CD1c-positive myeloid dendritic cell (primary cell): ENCODE measurements at regions not wholly inside any gene's neighbourhood (a gene's known extent, or its start where the extent isn't known, plus 50 kb on each side); places are given as distances from the start of the nearest gene placed in this dataset.

Experiments
- DNase-seq: peaks from one replicate; pipeline ENCODE4 v3.0.0-alpha.2; 2016; ENCODE audit errors: extremely low spot score

DNA sequence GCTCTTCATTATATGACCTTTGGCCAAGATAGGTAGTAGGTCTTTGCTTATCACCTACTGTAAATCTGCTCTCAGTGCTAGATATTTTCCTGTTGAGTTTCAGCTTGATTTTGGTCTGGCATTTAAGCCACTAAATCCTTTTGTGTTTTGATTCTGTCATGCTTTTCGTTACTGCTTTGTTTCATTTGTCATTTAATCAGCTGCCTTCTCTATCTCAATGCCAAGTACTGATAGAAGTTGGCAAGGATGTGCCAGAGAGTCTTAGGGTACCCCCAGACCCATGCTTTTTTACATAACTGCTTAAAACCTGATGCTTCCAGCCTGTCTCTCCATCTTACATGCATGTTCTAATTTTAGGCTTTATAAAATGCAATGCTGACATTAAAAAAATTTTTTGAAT, 300.1 kb upstream of the SASH1 start:
- DNase-seq, result no peak

DNA sequence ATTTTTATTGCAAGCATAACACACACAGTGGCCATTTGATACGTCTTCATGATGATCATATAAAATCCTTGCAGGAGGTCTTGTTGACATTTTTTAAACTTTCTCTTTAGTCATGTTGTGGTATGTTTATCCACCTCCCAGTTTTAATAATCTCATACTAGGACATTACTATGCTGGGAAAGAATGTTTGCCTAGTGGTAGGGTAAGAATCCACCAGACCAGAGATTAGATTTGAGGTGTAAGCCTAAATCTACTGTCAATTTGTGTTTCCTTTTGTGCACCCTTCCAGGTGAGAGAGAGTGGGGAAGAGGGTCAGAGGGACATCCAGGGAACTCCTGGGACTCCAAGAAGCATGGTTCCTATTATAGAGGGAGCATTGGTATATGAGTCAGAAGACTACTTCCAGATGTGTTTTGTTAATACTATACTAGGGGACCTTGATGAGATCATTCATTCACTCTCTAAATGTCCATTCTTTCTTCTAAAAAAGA, 298.3 kb upstream of the SASH1 start:
- DNase-seq, result no peak

DNA sequence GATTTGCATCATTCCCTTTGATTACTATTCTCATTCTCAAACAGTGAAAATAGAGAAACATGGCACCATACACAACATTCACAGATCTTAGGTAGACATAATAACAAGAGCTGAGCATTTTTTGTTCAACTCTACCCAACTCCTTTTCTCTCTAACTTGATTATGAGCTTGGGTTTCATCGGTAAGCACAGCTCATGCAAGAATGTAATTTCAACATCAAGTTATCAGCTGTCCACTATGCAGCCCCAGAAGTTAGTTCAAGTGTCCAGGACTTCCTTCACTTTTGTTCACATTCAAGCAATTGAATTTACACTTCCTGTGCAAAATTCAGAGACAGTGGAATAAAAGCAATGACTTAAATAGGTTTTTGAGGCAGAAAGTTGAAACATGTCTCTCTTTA, 297.7 kb upstream of the SASH1 start:
- DNase-seq, result no peak

DNA sequence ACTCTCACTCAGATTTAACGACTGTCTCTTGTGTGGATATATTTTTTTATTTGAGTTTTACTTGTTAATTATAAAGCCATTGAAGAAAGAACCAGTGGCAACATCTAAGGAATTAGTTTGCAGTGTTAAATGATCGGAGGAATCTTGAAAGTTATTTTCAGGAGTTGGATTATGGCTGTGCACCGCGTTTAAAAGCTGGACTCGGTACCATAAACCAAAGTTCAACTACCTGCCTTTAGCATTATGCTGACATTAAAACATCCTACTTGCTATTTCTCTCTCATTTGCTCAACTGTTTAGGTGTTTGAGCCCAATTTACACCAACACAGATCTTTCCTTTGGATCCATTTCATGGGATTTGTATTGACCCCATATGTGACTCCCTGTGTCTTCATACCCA, 289.4 kb upstream of the SASH1 start:
- no peak for DNase-seq

DNA sequence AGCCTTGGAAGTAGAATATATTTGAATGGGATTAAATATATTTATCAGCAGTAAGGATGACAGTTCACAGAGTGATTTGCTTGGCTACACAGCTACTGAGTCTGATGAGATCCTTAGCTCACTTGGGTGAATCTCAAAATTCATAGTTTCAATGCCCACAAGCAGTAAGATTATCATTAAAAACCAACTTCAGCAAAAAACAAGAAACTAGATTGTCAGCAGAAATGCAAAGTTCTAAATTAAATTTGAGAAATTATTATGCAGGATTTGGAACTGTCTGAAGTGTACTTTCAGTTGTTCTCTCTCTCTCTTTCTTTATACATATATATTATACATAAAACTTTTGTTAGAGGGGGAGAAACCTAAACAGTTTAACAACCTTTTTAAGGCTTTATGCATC, 288.8 kb upstream of the SASH1 start:
- no peak for DNase-seq

DNA sequence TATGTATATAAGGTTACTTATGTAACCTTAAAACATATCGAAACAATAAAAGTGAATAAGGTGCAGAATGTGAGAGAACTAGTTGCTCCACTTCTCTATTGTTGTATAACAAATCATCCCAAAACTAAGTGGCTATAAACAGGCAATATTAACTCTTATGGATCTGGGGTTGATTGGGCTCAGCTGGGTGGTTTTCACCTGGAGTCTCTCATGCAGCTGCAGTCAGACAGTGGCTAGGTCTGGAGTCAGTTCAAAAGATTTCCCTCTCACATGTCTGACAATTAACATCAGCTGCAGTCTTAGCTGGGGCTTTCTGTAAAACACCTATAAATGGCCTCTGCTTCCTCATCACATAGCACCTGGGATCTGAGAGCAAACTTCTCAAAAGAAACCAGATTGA, 288.4 kb upstream of the SASH1 start:
- DNase-seq, result no peak

DNA sequence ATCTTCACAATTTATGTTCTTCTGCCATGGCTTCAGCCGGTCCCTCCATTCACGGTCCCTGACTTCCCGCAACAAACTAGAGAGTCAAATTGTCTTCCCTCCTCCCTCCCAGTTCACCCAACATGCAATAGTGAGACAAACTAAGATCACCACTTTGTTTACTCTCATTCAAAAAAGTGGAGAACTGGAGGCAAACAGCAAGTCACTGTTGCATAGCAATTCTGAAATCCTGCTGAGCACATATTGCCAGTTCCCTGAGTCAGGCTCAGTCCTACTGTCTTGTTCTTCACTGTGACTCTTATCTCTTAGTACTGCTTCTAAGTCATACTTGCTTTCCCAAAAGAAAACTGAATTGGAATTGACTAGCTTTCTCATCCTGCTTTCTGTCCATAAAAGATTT, 287.2 kb upstream of the SASH1 start:
- DNase-seq, result no peak

DNA sequence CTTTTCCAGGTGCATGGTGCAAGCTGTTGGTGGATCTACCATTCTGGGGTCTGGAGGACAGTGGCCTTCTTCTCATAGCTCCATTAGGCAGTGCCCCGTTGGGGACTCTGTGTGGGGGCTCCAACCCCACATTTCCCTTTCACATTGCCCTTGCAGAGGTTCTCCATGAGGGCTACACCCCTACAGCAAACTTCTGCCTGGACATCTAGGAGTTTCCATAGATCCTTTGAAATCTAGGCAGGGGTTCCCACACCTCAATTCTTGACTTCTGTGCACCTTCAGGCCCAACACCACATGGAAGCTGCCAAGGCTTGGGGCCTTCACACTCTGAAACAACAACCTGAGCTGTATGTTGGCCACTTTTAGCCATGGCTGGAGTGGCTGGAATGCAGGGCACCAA, 282.8 kb upstream of the SASH1 start:
- no peak for DNase-seq

DNA sequence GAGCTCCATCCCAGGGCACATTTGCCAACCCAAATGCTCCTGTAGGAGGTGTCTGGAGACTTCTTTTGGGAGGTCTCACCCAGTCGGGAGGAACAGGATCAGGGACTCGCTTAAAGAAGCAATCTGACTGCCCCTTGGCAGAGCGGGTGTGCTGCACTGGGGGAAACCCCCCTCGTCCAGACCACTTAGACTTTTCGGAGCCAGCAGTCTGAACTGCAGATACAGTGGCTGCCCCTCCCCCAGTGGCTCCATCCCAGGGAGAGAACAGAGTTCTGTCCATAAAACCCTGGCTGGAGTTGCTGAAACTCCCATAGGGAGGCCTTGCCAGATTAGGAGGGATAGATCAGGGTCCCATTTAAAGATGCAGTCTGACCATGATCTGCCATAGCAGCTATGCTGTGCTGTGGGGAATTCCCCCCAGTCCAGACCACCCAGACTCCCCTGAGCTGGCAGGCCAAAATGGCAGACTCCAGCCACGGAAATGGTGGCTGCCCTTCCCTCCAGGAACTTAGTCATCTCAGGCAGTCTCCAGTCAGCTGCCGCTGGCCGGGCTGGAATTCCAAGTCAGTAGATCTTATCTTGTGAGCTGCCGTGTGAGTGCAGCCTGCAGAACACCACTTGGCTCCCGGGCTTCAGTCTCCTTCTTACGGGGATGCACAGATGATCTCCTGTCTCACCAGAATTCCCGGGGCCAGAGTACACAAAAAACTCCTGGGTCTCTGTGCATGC, 278.1 kb upstream of the SASH1 start:
- no peak for DNase-seq

DNA sequence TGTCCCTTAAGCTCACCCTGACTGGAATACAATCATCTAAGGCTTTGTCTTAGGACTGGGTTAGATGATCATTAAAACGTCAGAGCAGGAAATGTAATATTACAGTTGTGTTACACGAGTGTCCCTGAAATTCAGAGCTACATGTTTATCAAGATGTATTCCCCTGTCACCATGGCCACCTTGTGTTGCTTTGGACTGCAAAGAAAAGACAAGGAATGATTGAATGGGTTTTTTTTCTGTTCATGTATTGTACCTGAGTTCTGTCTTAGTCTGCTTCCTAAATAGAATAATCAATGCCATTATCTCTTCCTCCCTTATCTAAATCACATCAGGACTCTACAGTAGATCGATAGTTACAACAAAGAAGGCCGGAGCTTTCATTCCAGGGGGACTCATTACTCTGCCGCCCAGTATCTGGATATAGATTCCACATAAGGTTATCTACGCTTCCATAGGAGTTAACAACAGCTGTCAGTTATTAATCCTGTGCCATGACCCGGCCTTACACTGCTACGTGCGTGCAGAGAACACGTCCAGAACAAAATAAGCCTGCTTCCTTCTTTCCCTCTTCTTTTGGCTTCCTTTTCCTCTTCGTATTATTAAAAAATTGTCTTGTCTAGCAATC, 274.1 kb upstream of the SASH1 start:
- no peak for DNase-seq

DNA sequence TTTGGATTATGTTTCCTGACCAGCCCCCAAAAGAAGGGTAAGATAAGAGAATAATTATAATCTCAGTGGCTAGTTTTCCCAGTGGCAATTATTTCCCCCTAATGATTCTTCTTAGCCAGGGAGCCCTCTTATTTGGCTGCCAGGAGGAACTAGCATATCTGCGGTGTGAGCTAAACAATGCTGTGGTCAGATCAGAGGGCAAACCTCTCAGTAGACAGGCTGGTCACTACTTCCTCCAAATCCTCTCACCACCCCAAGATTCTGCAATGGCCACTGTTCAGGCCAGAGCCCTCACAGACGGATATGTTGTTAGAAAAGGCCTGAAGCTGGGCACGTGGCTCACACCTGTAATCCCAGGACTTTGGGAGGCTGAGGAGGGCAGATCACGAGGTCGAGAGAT, 273.4 kb upstream of the SASH1 start:
- no peak for DNase-seq

DNA sequence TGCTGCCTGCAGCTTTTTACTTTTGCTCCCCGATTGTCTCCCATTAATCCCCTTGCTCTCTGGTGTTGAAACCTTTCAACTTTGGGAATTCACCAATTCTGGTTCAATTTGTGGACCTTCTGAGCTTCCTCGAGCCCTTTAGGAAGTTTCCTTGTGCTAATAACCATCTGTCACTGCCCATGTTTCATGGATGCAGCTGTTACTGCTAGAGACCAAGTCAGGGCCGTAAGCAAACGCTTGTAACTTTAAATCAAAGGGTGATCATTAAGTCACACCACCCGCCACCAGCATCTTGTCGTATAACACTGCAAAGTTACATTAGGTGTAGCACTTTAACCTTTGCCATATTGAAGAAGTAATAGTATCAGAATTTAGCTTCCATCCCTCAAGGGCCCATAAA, 268.3 kb upstream of the SASH1 start:
- DNase-seq, result no peak

DNA sequence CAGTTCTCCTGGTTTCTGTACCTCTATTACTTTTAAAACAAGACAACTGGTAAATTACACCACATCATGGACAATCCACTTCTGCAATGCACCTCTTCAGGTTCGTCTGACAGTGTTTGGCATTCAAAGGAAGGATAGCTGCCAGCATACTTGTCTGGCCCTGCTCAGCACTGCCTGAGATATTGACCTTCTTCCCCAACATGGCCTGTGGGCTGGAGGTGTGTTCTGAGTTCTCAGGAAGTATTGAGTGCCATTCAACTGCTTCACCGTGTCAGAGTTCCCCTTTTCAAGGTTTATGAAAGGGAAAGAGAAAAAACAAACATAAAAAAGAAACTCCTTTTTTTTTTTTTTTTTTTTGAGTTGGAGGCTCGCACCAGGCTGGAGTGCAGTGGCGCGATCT, 267.9 kb upstream of the SASH1 start:
- DNase-seq, result no peak

DNA sequence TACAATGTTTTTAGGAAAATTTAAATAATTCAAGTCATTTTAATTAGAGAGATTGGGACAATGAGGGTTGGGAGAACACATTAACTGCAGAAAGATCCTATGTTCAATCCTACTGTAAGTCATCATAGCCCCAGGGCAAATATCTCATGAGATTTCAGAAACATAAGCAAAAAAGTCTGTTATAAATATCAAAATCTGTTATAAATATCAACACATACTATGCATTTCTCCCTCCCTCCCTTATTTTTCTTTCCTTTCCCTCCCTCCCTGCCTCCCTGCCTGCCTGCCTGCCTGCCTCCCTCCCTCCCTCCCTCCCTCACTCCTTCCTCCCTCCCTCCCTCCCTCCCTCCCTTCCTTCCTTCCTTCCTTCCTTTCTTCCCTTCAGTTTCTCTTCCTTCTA, 267.3 kb upstream of the SASH1 start:
- no peak for DNase-seq

DNA sequence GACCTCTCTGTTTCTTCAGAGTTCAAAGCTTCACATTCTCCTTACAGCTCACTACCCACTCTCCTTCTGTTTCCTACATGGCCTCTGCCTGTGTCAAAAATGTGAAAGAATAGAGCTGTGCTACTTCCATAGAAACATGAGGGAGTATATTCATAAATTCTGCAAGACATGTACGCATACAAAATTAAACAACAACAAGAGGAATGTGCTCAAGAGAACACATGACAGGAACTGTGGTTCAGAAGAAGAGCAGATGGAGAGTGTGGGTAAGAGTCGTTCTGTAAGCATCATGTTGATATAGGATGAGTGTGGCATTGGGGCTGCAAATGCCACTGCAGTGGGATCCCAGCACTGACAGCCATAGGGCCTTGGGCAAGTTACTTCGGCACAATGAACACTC, 266.6 kb upstream of the SASH1 start:
- no peak for DNase-seq

DNA sequence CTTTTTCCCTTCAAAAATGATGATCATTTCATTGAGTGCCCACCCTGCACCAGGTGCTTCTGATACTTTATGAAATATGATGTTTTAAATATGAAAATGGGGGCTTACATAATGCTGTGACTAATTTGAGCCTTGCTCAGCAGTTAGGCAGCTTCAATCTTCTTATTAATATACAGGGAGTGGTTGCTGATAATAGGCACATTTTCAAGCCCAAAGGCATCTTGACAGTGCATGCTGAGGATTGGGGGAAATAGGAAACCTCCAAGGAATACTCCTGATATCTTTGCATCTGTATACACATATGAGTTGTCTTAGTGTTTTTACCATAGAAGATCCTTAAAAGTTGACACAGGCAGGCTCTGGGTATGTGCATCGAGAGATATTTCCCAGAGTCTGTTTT, 262.3 kb upstream of the SASH1 start:
- no peak for DNase-seq

DNA sequence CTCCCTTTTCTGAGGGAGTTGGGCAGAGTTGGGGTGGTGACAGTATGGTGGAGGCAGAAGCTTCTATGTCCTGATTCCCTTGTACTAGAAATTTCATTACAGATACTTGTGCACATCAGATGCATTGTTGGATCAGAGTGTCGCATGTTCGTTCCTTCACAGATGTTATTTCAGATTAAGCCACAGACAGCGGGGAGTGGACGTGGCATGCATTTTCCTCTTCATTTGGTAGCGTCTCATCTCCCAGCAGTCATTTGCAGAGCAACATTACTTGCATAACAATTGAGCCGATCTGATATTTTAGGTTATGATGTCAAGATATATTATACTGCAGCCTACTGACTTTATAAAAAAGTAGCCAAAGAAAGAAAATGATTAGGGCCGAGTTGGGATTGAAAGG, 261.6 kb upstream of the SASH1 start:
- no peak for DNase-seq

DNA sequence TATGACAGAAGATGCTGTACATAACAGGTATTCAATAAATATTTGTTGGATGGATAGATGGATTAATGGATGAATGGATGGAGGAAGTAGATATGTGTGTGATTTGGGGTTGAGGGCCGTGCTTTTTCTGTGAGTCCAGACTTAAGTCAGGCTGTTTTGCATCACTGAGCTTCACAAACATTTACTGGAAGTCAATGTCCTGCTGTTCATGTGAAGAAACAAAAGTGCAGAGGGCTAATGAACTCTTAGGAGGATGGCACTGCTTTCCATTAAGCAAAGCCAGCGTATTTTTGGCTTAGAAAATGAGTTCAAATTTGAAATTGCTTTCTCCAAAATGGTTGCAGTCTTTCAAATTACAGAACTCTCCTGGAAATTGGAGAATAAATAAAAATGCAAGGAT, 260.6 kb upstream of the SASH1 start:
- no peak for DNase-seq

DNA sequence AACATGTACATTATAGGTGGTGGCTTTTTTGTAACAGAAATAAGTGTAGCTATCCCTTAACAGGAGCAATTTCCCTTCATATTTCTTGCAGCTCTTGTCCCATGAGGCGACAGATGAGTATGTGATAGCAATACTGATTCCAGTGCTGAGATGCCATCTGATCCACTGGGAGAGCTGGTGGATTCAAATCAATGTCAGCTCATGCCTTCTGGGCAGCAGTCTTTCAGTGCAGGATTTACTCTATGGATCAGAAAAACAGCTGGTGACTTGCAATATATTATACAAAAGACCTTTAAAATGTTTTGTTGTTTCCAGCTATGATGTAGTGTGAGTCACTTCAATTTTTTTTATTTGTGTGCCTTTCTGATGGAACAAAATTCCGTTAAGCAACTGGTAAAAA, 259.9 kb upstream of the SASH1 start:
- DNase-seq, result no peak

DNA sequence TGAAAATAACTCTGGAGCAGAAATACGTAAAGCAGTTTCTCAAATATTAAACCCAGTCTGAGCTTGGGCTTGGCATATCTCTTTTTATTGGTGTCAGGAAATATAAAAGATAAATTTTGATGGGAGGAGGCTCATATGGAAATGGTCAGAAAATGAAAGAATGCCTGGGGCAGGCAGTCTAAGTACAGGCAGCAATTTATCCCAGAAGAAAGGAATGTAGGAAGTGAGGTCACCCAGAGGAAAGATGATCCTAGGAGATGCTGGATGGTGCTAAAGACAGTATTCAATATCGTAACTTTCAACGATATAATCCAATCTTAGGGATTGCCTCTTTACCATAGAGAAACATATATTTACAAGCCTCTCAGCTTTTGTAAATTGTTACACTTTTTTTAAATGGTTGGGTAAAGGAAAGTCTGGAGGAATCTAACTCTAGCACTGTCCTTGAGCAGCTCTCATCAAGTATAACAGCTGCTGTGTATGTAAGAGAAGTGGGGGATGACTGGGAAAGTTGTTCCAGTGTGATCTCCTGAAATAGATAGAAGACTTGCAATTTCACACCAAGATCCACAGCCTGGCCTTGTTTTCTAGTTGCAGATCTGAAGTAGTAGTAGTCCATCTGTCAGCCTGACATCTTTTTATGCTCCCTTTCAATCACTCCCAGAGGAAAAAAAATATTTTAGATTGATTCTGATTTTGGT, 256.9 kb upstream of the SASH1 start:
- no peak for DNase-seq

DNA sequence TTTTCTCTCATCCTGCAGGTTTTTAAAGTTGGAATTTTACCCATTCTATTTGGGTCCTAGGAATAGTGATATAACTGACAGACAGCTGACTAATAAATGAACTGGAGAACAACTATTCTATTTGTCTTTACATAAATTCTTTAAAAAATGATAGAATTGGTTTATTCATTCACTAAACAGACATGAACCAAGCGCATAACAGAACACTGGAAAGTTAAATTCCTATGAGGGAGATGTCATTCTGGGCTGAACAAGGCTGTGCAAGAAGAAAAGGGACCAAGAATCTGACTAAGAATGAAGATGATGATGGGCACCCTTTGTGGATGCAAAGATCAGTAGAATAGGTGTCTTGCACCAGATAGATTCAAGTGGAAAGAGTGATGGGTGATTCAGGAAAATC, 256.3 kb upstream of the SASH1 start:
- DNase-seq, result no peak

DNA sequence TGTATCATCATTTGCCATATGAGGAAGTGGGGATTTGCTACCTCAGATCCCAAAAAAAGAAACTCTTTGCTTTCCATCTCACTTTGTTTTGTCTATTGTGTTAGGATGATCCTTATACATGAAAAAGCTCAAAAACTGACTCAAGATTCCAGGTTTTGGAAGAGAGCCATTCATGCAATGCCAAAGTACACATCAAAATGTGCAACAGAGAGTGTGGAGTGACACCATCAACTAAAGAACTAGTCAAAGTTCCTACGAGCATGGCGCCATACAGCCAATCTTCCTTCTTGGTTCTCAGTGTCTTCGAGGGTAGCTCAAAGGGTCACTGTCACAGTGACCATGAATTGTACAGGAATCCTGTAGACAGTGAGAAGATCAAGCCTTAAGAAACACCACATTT, 255.8 kb upstream of the SASH1 start:
- no peak for DNase-seq

DNA sequence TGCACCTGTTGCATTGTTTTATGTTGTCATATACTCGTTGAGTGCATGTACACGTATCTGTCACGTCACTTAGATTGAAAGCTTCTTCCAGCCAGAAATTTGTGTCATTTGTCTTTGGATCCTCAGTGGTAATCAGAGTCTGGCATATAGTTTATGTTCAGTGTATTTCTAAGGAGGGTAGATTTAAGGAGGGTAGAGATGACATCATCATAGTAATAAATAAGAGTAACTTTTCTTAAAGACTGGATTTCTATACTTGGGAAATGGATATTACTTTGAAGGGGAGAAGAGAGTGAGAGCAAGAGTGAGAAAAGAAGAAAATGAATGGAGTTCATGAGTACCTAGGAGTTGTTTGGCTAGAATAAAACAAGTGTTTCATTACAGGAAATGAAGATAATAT, 255.0 kb upstream of the SASH1 start:
- DNase-seq, result no peak
